NCI-H345 treated with DMSO at 0.1 percent for 48 hours (cell line): ENCODE measurements at regions not wholly inside any gene's neighbourhood (a gene's known extent, or its start where the extent isn't known, plus 50 kb on each side); places are given as distances from the start of the nearest gene placed in this dataset.

Experiments used
- DNase-seq: peaks from one replicate; lab custom pipeline; 2025; ENCODE audit not compliant: unreplicated experiment; lab: John Stamatoyannopoulos, UW

DNA sequence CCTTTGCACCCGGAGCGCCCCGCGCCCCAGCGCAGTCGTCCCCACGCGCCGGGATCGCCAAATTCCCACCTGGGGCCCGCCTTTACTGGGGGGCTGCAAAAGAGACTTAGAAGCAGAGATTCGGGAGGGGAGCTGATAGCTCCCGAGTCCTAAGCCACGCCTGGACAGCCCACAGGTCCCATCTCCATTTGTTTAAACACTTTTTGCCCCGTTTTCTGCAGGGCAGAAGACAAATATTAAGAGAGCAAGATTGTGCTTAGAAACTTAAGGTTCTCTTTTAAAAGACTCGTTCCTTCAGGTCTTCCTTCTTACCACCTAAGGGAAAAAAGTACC is 299.1 kb upstream of the NFE2L3 start:
- no peak for DNase-seq

DNA sequence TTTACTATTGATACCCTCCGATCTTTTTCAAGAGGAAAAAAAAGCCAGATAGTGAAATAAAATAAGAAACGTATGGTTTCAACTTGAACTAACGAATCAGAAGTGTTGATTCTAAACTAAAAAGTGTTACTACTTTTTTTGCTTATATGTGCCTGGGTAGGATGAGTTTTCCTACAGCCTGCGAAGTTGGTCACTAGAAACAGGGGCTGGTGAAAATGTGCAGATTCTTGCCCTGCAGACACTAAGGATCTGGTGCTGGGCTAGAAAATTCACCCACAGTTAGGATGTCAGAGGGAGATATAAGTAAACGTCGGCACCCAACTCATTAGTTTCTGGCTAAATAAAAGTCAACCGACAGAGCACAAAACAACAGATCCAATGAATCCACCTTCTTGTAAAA is 298.7 kb upstream of the NFE2L3 start:
- no peak for DNase-seq

DNA sequence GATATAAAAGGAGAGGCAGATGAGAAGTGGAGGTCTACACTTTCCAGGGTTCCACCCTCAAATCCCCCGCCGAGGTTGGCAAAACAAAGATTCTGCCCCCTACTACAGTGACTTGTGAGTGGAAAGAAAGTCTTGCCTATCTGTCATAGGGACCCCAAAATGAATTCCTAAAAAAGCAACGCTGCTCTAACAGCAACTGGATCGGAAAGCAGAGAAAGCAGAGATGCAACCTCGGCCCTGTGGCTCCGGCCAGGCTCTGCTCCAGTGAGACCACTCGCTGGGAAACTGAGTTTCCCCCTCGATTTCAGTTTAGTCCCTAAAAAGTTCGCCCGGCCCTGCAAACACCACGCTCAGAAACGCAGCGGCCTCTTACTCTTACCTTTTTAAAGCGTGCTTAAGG is 297.9 kb upstream of the NFE2L3 start:
- no peak for DNase-seq

DNA sequence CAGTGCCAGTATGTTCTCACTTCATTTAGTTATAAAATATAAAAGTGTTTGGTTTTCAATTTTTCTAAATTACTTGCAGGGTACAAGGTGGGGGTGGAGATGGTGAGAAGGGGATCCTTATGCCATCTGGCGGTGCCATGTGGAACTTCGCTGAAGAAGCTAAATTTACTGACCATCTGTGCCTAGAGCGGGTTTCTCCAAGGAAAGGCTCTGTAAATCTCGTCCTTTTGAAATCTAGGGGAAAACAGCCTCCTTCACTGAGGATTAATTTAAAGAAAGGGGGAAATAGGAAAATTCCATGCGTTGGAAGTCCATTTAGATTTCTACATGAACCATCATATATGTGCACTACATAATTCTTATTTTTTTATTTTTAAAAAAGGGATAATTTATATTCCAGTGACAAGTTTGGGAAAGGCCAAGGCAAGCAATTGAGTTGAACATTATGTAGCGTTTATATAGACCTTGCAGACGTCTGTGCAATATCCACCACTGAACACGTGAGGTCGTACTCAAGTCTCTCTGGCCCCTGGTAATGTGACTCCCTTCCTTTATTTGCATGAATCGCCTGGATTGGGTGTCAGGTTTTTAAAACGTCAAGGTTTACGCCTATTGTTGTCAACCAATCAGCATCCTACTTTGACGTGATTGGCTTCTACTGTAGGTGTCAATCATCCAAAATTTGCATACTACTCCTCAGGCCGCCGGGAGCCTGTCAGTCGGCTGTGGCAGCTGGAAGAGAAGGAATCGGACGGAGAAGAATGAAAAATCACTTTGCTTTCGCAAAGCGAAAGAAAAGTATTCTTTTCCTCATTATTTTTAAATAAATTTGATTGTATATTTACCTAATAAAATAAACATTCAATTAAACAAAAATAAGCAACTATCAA is 297.1 kb upstream of the NFE2L3 start:
- peak; percentile 8 for DNase-seq

DNA sequence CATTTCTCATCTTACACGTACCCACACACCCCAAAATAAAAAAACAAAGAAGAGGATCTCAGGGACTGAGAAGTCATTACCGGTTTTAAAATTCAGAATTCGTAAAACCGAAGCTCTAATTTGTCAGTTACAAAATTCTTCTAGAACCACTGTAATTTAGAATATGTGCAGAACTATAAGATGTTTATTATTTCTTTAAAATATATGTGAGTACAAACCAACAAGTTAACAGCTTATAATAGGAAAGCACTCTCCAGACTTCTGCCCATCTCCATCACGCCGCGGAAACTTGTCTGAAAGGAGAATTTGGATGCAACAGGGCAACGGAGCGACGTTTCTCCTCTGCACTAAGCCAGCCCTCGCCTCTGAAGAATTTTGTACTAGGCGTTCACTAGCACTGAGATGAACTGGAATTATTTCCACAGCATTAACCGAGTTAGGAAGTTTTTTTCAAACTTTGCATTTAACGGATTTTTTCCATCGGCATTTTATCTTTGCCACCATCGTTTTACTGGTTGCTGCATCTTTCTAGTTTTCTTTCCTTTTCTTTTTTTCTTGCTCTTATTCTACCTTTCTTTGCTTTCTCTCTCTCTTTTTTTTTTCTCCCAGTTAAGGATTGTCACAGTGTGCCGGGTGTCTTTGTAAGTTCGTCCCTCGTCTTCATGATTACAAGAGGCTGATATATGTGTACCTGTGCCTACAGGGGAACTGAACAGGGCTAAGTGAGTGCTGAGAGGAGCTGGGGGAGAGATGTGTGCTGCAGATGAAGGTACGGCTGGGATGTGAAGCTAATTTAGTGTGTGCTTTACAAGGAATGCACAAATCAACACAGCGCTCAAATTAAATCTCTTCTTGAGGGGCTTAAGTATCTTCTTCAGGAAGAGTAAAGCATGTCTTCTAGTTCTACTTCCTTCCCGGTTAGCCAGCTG is 295.9 kb upstream of the NFE2L3 start:
- peak; percentile 67 for DNase-seq

DNA sequence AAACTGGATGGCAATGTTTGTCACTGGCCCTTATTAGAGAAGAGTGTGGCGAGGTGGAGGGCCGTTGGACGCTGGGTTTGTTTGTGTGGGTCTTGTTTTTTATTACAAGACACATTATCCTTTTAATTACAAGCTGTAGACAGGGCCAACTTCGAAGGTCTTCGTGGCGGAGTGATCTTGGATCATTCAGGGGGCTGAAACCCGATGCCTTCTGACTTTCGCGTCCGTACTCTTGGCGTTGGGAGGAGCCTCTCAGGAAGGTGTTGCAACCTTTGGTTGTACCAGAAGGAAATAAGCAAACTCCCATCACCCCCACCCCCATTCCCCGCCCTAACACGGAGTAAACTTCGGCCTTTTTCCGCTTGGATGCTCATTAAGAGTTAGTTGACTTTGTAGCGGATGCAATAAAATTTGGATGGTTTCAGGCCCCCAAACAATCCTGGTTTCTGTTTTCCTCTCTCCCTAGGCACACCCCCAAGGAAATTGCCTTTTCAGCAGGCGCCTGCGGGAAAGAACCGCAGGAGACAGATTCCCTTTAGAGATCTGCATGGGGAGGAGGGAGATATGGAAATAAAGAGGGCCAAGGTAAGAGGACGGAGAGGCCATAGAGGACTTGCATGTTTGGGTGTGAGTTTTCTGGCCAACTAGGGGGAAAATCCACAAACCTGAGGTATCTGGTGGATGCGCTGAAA is 294.5 kb upstream of the NFE2L3 start:
- DNase-seq: no peak

DNA sequence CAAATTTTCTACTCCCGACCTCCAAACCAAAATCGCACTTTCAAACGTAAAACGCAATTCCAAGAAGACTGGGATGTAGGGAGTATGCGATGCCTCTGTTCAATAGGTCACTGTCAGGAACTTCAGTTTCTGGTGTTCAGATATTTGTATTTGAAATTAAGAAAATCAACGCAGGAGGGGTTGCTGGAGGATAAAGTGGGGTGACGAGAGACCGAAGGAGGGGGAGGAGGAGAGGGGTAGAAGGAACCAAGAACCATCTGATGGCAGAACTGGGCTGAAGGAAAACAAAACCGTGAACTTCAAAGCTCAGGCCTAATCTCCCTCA is 293.8 kb upstream of the NFE2L3 start:
- no peak for DNase-seq

DNA sequence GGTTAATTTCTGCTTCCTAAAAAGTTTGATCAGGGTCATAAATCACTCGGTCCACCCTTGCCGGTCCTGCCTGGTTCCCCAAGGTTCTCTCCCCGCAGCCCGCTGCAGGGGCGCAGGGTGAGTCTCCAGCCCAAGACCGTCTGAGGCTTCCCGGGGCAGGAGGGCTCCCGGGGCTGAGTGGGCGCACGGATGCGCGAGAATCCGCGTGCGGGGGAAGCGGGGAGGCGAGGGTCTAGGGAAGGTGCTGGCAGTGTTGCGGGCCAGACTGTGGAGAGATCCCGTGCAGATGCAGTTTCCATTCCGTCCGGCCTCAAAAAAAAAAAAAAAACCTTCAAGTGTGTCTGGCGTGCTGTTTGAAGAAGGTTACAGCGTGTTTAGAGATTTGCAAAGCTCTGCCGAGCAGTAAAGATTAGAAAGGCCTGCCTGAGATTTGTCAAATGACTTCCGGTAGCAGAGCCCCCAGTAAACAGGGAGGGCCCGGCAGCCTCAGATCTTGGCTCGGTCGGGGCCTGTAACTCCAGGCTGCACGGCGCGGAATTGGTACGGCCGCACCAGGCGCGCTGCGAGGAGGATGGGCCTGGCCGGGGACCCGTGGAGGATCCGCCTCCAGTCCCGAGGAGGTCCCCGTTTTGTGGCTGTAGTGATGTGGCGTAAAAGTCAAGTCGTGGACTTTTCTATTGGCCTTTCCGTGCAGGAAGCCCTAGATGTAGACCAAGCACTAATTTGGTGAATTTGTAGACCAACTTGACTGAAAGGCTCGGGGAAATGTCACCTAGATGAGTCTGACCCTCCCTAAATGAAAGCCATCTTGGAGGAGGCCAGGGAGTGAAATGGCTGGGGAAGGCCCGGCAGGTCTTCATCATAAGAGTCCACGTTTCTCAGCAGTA is 293.2 kb upstream of the NFE2L3 start:
- no peak for DNase-seq

DNA sequence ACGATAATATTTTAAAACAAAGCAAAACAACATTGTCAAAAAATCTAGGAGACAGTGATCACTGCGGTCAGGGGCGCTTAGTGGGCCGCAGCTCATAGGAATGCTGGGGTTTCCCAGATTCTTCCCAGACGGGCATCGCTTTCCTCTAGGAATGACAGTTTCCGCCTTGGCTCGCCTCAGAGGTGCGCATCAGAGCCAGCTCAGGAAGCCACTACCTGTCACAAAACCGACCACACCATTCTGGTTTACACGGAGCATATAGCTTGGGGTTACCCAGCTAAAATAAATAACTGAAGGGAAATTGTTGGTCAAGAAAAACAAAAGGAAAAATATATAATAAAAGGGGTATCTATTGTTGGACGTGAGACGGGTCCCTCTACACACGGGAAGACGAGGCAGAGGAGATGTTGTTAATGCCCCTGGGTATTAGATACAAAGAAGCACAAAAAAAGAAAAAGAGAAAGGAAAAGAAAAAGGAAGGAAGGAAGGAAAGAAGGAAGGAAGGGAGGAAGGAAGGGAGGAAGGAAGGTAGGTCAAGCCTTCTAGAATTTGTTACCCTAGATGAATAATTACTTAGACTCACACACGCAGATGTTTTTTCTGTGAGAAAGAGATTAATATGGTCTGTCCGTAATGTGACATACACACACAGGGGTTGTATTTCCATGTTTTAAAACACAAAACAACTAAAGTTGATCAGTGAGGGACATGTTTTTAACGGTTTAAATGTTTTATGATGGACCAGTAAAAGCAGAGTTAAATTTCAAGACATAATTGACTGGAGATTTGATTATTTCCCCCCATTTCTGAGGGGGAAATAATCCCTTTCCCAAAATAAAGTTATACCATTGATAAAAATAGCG is 292.4 kb upstream of the NFE2L3 start:
- DNase-seq: no peak

DNA sequence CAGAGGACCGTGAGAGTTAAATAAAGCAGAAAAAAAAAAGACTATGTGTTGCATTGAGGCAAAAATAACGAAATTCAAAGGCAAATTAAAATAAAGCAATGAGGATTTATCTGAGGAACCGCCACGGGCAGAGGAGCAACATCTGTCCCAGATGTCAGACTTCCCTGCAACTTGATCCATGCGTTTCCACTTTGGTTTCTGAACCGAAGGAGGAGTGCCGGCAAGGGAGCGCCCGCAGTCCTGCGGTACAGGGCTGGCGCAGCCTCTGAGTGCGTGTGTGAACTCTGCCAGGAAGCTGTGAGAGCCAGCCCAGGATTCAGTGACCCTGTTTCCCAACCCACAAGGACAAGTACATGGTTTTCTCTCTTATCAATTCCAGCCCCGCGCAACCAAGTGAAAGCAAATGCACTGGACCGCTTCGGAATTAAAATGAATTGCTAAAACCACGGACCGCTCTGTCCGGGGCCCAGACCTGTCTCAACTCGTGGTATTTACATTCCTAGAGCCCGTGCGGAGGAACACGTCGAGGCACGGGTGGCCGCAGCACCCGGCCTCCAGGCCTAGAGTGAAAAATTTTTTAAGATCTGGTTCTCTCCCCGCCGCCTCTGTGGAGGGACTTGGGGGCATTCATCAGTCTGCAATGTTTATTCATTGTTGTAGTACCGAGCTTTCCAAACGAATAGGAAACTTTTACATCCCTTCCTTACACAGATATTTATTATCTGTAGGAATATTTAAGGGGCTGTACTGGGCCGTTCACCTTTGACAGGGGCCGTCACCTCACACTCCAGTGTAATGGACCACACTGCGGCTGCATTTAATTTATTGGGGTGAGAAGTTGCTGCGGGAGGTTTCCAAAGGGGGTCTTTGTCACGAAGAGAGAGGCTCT is 291.5 kb upstream of the NFE2L3 start:
- no peak for DNase-seq

DNA sequence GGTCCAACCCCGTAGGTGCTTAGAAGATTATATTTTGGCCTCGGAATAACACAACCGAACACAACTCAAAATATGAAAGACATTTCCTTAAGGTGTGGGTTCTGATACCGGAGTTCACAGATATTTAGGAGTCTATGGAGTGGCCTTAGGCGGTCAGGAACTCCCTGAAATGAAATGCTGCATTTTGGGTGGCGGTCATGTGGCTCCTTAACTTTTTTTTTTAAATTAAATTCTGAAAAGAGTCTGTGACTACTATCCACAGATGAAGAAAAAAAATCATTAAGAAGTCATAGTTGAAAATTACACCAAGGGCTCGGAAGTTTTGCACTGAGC is 290.9 kb upstream of the NFE2L3 start:
- DNase-seq: no peak

DNA sequence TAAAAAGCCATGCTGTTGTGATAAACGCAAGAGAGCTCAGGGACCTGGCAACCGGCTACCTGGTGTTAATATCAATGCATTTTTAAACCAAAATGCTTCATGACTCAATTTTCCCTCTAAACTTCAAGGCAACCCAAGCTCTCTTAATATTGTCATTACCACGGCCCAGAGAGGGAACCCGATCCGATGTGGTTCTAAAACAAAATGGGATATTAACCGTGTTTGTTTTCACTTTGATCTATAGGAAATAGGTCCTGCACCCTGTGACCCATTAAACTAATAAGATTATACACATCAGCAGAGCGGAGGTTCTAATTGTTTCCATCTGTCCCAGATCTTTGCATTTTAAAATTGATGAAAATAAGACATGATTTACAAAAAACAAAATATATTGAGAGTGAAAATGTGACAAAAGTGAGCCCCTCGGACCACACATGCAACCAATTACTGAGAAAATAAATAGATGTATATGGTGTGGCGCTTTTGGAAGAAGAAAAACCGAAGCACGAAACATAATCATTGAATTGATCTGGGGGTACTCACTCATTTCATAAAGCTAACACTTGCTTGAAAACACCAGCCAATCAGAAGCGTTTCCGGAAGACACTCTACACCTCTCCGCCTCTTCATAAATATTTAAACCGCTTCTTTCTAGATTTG is 290.3 kb upstream of the NFE2L3 start:
- no peak for DNase-seq

DNA sequence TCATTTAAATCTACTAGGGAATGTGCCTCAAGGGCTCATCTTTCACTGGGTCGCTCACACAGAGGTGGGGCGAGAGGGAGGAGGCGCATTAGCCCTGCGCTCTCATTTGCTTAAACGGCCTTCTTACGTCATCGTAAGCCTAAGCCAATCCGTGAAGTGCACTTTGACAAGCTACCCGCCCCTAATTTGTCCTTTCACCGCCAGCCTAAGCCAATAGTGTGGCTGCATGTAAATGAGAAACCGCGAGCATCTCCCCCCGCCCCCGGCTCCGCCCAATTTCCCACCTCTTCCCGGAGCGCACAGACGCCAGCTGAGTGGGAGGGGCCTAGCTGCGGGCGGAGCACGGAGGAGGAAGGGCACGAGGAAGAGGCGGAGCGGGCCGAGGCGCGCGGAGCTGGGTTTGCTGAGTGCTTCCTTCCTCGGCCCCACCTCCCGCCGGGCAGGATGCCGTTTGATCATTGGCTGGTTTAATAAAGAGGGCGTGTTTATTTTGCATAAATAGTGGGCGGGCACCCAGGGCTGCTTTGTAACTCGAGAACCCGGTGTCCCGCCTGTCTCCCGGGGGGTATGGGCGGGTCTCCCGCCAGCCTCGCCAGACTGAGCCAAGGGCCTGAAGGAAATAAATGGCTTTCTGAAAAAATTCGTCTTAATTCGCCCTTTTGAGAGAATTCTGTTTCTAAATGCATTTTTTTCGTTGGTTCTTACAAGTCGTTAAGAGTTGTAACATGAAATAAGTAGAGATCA is 289.6 kb upstream of the NFE2L3 start:
- DNase-seq: peak; percentile 100

DNA sequence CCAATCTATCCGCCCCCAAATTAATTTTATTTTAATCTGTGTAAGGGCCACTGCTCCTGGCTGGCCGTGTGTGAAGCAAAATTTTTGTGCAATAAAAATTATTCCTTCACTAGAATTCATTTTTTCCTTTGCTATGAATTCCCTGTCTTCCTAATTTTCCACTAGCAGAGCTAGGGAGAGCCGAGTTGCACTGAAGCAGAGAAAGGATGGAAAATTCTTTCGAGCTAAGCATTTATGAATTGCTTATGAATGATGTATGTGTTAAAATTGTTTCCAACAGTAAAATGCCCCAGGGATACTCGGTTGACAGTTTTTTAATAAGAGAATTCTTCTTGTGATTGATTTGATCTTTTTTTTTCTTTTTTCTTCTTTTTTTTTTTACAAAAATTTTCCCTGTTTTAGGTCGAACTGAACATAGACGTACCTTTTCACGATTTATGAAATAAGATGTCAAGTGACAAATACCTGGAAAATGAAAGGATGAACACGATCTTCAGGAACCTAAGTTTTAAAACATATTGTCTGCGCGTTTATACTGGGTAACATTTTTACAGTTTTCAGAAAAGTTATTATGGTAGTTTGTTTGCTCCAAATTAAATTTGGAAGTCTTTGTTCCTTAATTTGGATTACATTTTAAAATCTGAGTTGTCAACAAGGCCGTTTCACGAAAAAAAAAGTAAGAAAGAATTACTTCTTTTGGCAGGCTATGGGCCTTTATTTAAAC is 288.8 kb upstream of the NFE2L3 start:
- peak; percentile 59 for DNase-seq

DNA sequence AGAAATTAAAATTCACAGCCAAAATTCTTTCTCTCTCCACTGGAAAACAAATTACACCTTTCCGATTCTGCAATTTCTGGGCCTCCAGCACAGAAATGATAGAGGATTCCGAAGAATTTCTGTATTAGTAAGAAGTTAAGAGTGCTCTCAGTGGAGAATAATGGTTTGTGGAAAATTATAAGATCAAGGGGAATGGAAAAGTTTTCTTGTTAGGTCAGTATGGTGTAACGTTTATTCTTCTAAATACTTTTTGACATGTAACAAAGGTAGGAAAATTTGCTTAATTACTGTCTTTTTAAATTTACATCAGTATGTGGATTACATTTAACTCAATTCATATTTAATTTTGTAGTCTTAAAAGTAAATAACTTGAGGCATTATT is 288.3 kb upstream of the NFE2L3 start:
- DNase-seq: no peak

DNA sequence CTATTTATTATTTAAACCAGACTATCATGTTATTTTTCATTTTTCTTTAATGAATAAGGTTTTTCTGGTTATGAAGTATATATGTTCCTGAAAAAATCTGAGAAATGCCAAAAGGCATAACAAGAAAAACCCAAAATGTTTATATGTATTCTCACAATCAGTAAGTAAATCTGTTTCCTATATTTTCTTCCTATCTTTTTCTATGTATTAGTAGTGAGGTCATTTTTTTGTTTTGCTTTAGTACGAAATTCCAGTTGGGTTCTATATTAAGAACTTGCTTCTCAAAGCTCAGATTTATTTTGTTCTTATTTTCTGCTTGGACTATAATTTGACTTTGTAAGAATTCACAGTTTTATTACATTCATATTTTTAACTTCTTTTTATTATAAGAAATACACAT is 287.5 kb upstream of the NFE2L3 start:
- DNase-seq: no peak
